GM18499 (cell line): ENCODE measurements at regions not wholly inside any gene's neighbourhood (a gene's known extent, or its start where the extent isn't known, plus 50 kb on each side); places are given as distances from the start of the nearest gene placed in this dataset.

ENCODE experiments used
- ATAC-seq: cut with Tn5 transposase; IDR thresholded peaks from one replicate; pipeline ENCODE4 v1.9.1; 2021; ENCODE audit warnings: moderate number of reproducible peaks; ENCODE audit not compliant: insufficient read depth, unreplicated experiment

- no peak for ATAC-seq
Observed at GRCh38 chr16:72427051-72427782, 255.3 kb upstream of the PMFBP1 start.

DNA sequence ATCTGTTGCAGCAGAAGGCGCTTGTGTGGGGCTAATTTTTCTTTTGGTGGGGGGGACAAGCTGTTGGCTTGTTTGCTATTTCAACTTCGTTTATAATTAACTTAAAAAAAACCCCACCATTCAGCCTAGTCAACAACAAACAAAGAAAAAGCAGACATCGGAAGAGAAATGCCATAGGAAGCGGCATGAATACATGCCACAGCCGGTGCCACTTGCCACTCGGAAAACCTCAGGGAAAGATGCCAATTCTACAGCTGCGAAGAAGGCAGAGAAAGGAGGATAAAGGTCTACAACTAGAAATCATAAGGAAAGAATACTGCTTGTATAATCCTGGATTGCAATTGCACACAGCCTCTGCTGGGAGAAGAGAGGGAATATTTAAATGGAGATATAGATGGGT is 254.4 kb upstream of the PMFBP1 start:
- ATAC-seq = no peak

GRCh38 chr16:72425571-72426341 is 253.8 kb upstream of the PMFBP1 start:
- no peak for ATAC-seq

DNA sequence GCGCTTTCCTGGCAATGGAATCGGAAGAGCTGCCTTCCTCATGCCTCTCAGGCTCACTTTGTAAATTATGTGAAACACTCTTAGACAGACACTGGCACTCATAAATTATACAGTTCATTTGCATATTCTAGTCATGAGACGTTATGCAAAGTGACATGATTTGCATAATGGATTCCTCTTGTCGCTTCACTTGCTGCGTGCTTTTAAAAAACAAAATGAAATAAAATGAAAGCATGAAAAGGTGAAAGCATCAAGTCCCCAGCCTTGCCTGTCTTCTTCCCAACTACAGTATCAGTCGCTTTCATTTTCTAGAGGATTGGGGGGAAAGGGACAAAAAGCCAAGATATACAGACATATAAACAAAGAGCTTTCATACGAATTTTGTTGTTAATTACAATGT is 252.8 kb upstream of the PMFBP1 start:
- no peak for ATAC-seq

DNA sequence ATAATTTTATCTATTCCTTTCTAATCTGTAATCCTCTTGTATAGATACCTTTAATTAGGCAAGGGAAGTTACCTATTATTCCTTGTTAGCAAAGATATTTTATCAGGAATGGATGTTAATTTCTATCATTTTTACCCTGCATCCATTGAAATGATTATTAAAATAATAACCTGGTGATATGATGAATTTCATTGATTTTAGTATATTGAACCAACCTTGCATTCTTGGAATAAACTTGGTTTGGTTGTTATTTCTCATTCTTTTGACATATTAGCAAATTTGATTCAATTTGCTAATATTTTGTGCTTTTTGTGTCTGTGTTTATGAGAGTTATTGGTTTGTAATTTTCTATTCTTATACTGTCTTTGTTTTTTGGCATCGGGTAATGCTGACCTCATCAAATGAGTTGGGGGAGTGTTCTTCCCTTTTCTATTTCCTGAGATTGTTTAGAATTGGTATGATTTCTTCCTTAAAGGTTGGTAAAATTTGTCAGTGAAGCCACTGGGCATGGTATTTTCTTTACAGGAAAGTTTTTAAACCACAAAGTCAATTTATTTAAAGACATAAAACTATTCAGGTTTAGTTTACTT is 250.4 kb upstream of the PMFBP1 start:
- ATAC-seq = no peak

DNA sequence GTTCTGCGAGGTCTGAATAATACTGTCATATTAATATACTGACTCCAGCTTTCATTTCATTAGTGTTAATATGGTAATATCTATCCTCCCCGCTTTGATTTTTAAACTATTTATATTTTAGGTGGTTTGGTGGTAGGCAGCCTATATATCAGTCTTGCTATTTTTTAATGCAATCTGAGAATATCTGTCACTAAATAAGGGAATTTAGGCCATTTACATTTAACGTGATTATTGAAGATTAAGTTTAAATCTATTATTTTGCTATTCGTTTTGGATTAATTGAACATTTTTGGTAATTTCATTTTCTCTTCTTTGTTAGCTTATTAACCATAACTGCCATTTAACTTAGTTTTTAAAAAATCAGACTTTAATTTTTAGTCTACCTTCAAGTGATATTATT is 247.7 kb upstream of the PMFBP1 start:
- ATAC-seq = no peak

DNA sequence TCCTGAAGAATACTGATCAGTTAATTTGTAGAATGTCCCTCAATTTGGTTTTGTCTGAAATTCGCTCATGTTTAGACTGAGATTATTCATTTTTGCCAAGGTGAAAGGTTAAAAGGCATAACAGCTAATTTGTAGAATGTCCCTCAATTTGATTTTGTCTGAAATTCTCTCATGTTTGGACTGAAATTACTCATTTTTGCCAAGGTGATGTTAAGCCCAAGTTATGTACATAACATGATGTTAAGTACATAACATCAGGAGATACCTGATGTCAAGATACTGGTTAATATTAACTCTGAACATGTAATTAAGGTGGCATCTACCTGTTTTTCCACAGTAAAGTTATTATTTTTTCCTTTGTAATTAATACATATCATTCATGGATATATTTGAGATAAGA is 243.4 kb upstream of the PMFBP1 start:
- no peak for ATAC-seq

DNA sequence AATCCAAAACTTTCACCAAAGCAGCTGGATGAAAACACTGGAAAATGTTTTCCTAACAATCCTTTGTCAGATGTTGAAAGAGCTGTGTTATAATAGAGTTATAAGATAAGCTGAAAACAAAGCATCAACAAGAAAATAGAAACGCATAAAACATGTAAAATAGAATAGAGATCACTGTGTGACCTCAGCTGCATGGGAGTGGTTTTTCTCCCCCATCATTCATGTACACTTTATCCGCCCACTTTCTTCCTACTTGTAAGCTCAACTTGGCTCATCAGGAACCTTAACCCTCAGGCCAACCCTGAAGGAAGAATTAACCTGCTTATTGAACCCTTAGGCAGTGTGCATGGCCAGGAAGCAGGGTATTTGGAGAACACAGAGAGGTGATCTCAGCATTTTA is 238.5 kb upstream of the PMFBP1 start:
- no peak for ATAC-seq

DNA sequence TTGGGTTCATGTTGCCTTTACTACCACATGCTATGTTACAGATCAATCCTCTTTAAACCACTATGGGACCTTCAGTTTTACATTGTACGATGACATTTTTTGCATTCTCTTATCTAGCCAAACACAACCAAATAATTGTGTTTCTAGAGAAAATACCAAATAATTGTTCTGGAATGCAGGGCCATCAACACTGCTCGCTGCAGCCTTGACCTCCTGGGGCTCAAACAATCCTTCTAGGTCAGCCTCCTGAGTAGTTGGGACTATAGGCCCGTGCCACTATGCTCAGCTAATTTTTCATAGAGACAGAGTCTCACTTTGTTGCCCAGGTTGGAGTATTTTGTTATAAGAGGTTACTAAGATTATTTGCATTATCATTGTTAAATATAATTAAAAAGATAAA is 237.5 kb upstream of the PMFBP1 start:
- no peak for ATAC-seq

DNA sequence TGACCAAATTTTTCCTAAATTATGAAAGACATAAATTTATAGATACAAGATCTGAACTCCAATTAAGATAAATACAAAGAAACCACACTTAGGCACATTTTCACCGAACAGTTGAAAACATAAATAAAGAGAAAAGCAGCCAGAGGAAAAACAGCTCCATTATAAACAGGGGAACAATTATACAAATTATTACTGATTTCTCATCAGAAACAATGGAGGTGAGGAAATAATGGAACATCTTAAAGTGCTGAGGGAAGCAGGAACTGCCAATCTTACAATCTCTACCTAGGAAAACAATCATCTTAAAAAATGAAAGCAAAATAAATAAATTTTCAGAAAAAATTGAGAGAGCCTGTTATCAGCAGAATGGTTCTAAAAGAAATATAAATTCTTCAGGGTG is 234.4 kb upstream of the PMFBP1 start:
- ATAC-seq = no peak

DNA sequence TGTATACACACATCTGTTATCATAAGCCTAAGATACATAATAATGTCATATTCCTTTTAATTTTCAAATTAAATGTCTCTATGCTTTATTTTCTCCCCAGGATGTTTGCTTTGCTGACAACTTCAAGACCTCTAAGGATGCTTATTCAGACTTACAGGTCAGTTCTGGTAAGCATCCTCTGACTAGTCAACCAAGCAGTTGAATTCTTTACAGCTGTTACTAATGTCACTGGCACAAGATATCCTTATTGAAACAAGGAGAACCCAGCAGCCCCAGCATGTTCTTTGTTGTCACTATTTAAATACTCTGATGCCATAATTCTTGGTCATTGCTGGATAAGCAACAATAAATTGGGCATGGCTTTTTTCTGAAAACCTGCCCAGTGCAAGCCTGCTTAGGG is 232.3 kb upstream of the PMFBP1 start:
- no peak for ATAC-seq

GRCh38 chr16:72401084-72401361 is 229.1 kb upstream of the PMFBP1 start:
- no peak for ATAC-seq

DNA sequence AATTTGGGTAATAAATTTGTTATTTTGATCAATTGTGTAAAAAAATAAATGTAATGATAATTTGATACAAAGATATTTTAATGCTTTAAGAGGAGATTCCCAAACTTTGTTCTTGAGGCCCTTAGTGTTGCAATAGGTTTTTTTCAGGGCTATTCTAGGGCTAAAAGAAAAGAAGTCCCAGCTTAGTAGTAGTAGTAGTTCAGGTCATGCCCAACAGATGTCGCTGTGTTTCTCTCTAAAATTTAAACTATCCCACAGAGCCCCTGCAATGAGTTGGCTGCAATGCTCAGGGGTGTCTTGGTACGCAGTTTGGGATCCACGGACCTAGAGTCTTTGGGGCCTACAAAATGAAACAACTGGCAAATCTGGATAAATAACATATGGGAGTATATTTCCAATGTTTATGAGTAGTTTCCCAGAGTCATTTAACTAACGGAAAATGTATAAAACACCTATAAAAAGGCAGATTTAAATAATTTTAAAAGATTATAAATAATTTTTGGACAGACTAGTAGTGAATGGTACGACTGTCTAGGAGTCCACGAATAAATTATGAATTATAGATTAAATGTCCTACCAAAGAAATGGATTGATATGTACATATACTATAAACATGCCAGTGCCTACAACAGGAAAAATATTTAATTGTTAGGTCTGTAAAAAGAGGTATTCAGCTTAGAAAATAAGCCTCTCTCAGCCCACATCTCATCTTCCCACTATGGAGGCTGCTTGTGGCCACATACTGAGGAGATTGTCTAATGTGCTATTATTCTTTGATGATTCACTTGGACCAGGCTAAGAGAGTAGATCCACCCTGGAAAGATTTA is 228.5 kb upstream of the PMFBP1 start:
- ATAC-seq = no peak

DNA sequence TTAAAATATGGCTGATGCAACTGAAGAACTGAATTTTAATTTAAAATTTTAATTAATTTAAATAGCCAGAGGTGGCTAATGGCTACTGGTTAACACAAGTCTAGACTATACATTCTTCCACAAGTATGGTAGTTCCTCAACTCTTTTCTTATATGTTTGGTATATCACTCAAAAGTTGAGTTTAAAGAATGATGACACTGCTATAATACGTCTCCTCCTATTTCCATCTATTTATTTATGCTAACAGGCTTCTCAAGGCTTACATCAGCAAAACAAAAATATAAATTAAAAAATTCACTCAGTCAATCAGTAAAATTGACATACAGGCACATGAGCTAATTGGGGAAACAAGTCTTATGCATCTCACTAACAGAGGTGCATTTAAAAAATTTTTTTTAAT is 227.9 kb upstream of the PMFBP1 start:
- ATAC-seq = no peak

DNA sequence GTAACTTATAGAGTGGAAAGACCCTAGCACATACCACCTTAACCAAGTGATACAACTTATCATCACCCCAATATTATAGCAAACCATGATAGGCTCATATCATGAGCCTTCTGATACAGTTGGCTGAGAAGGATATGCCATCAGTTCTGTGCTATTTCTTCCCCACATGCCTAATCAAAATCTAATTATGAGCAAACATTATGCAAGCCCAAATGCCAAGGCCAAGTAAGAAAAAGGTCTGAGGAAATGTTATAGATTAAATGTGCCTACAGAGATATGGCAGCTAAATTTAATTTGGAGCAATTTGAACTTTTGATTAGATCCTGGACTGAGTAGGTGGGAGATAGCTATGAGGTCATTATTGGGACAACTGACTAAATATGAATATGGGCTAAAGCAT is 225.9 kb upstream of the PMFBP1 start:
- ATAC-seq = no peak

DNA sequence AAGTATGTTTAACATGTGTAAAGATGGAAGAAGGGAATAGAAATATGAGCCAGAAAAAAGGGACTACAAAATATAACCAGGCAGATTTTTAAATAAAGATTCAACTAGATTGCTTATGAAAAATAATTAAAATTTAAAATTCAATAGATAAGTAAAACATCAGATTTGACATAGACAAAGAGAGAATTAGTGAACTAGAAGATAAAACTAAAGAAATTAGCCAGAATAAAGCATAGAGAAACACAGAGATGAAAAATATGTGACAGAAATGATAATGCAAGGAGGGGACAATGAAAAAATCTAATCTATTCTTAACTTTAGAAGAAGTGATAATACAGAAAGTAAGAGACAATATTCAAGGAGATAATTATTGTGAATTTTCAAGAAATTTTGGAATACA is 222.6 kb upstream of the PMFBP1 start:
- no peak for ATAC-seq

DNA sequence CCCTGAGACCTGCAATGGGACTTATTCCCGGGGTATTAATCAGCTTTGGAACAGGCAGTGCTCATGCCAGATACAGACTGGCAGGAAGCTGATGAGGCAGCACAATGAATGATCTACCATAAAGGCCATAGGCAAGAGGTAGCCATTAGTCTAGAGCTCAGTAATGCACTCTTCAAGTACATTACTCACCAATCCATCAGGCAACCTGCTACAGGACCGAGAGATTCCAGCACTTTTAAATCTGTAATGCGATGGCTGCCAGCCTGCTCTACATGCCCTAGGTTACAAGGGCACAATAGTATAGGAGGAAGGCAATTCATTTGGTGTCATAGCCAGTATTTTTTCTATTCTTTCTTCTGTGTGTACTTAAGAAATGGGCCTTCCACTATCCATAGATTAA is 217.8 kb upstream of the PMFBP1 start:
- no peak for ATAC-seq

DNA sequence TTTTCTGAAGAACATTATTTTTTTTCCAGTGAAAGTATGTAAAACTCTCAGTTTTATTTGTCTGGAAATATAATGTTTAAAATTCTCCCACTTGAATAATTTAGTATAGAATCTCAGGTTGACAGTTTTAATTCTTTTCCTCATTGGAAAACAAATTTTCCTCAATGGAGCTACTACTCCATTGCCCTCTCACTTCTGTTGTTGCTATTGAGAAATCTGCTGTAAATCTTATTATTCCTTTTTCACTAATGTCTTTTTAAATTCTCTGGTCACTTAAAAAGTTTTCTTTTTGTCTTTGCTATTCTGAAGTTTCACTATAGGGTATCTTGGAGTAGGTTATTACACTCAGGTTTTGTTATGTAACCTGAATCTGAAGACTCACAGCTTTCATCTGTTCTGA is 216.1 kb upstream of the PMFBP1 start:
- no peak for ATAC-seq

DNA sequence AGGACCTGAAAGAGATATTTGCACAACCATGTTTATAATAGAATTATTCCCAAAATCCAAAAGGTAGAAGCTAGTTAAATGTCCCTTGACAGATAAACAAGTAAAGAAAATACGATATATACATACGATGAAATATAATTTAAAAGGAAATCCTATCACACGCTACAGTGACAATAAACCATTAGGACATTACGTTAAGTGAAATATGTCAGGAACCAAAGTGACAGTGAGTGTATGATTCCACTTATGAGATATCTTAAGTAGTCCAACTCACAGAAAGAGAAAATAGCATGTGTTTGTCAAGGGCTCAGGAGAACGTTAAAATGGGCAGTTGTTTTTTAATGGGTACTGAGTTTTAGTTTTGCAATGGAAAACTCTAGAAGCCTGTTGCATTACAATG is 212.7 kb upstream of the PMFBP1 start:
- ATAC-seq = no peak

GRCh38 chr16:72380283-72380682 is 208.3 kb upstream of the PMFBP1 start:
- ATAC-seq = no peak

GRCh38 chr16:72373201-72373600 is 201.2 kb upstream of the PMFBP1 start:
- ATAC-seq = no peak
